Activated CD8-positive, alpha-beta T cell treated with anti-CD3 and anti-CD28 coated beads, Interleukin-2, amount 10 ng/mL, durations not matched to agents 7 days and 5 days (primary cell): ENCODE measurements at regions not wholly inside any gene's neighbourhood (a gene's known extent, or its start where the extent isn't known, plus 50 kb on each side); places are given as distances from the start of the nearest gene placed in this dataset.

ENCODE experiments used
- ATAC-seq: fragments of 150-1000 bp; cut with Tn5 transposase; one replicate; pipeline ENCODE4 v1.10.0; 2021; ENCODE audit warnings: moderate library complexity
- CTCF ChIA-PET: fragments of 350-600 bp; sonication (Branson Sonifier 250); formaldehyde crosslinking; loops from one replicate; lab custom pipeline; 2021; ENCODE audit warnings: antibody characterized with exemption; lab: Charles Lee
- POLR2A ChIA-PET: fragments of 350-600 bp; sonication (Branson Sonifier 250); formaldehyde crosslinking; loops from one replicate; lab custom pipeline; 2021; ENCODE audit warnings: antibody characterized with exemption; lab: Charles Lee
- DNase-seq: peaks from one replicate; pipeline ENCODE4 v3.0.0-alpha.2; 2020
- H3K27ac Mint-ChIP-seq: one replicate; pipeline ENCODE4 v1.8.0; 2021; ENCODE audit warnings: mild to moderate bottlenecking, mixed read lengths
- H3K27me3 Mint-ChIP-seq: one replicate; pipeline ENCODE4 v1.8.0; 2021; ENCODE audit warnings: low read depth, mixed read lengths
- H3K36me3 Mint-ChIP-seq: one replicate; pipeline ENCODE4 v1.8.0; 2021; ENCODE audit warnings: low read depth, mixed read lengths
- H3K4me1 Mint-ChIP-seq: one replicate; pipeline ENCODE4 v1.8.0; 2021; ENCODE audit warnings: low read depth, mixed read lengths
- H3K4me3 Mint-ChIP-seq: one replicate; pipeline ENCODE4 v1.8.0; 2021; ENCODE audit warnings: mild to moderate bottlenecking, mixed read lengths
- H3K9me3 Mint-ChIP-seq: one replicate; pipeline ENCODE4 v1.8.0; 2022; ENCODE audit warnings: mixed read lengths; ENCODE audit not compliant: insufficient read depth

DNA sequence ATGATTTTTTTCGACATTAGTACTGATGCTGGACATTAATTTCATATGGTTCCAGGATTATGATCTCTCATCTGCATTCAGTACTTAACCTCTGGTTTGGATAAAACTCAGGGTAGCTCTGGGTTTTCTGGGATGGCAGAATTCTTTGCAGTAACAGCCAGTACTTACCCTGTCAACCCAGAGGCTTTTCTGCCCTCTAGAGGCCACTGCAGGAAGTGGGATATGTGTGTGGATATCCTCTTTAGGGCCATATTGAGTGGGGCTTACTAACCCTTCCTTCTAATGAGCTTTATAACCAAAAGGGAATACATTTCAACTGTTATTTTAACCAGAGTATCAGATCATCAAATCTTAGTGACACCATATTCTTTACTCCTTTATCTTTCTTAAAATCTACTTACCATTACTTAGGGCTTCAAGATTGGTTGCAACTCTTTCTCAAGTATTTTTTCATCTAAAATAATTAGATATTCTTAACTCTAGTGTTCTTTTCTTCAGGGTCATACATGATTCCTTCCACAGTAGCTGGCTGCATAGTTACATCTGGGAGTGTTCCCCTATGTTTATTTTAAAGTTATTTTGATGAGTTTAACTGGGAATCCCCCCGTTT, 488.0 kb upstream of the STXBP6 start:
- POLR2A ChIA-PET, result no interaction called here
- Mint-ChIP-seq H3K27me3 (no peaks in the 10 kb centered on the region), H3K4me1 (no peaks in the 10 kb centered on the region), H3K27ac (no peak overlapping the region), H3K36me3 (no peaks in the 10 kb centered on the region), H3K9me3 (no peaks in the 10 kb centered on the region), H3K4me3 (no peak overlapping the region)
- DNase-seq (peak; percentile 27), ATAC-seq (no peak)
- CTCF ChIA-PET, result interaction anchor here (1.3 to 1.9 kb wide), 2 partner anchors 15 to 19 kb away, joined by 5 to 8 read pairs; no protein-coding TSS in a partner anchor

DNA sequence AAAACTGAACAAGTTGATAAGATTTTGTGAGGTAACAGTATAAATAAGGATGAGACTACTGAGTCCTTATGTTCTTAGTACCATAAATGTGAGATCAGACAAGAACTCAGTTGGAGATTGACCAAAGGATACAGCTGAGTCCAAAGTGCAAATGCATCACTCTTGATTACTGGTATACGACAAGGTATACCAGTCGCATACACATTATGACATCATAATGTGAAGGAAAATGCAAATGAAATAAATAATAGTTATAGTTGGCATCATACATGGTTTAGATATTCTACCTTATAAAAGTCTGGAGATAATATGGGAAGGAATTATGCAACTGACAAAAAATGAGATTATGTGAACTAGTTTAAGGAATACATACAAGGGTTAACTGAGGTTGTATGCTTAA, 476.3 kb upstream of the STXBP6 start:
- POLR2A ChIA-PET, result no interaction called here
- CTCF ChIA-PET, result no interaction called here
- H3K27ac Mint-ChIP-seq, result no peak overlapping the region

DNA sequence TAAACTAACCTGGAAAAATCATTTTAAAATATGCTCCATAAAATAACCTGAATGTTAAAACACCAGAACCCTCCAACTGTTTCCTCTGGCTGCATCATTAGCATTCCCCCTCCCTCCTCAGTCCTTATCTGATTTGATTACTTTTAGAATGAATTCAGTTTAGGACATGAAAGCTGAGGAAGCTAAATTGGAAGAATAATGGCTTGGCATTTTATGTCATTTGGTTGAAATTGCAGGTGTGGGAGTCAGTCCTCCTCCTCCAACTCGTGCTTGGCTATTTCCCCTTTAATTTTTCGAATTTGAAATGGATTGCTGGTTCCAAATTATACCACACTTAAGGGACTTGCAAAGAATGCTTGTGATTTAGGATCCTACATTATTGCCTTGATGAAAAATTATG, 473.0 kb upstream of the STXBP6 start:
- Mint-ChIP-seq H3K27ac (no peak overlapping the region), H3K4me3 (no peak overlapping the region), H3K9me3 (no peaks in the 10 kb centered on the region), H3K27me3 (no peaks in the 10 kb centered on the region), H3K36me3 (no peaks in the 10 kb centered on the region), H3K4me1 (no peaks in the 10 kb centered on the region)
- DNase-seq (no peak), ATAC-seq (no peak)
- ChIA-PET POLR2A (no interaction called here), CTCF (interaction anchor here (2.0 kb wide), 1 partner anchor 14 kb away, joined by 5 read pairs; no protein-coding TSS in a partner anchor)

More for the DNA sequence above, 476.3 kb upstream of the STXBP6 start:
- DNase-seq (no peak), ATAC-seq (no peak)
- Mint-ChIP-seq H3K36me3 (no peaks in the 10 kb centered on the region), H3K4me1 (no peaks in the 10 kb centered on the region), H3K9me3 (no peaks in the 10 kb centered on the region), H3K4me3 (no peak overlapping the region), H3K27me3 (no peaks in the 10 kb centered on the region)

DNA sequence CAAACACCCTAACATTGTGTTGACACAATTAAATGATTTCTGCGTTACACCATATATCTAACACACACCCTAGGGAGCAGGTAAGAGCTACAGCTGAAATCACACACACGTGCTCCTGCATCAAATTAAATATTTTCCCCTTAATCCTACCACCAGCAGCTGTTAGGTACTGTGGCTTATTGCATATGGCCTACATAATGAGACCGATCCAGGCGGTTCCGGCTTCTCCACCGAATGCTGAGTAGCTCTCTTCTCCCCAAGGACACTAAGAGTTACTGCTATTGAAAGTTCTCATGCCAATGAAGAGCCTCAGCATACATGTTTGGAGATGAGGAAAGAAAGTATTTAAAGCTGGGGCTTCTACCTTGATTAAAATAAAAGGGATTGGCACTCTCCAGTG, 472.2 kb upstream of the STXBP6 start:
- ChIA-PET CTCF (interaction anchor here (2.0 kb wide), 1 partner anchor 15 kb away, joined by 5 read pairs; no protein-coding TSS in a partner anchor), POLR2A (no interaction called here)
- ATAC-seq, result no peak
- Mint-ChIP-seq H3K4me1 (no peaks in the 10 kb centered on the region), H3K27ac (no peak overlapping the region), H3K36me3 (no peaks in the 10 kb centered on the region), H3K4me3 (no peak overlapping the region), H3K9me3 (no peaks in the 10 kb centered on the region), H3K27me3 (no peaks in the 10 kb centered on the region)
- DNase-seq, result no peak

DNA sequence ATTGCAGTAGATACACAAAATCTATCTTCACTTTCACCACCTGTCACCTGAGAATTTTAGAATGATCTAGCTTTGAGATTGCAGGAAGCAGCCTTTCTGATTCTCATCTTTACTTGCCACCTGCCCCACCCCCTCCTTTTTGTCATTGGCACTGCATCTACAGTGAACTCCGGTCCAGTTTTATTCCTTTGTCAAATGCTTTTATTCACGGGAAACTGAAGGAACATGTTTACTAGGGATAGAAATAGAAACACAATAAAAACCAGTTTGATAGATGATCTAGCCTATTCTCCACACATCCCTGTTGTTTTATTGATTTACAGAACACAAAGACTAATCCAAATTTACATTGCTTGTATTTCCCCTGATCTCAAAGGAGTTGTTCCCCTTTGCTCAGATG, 471.7 kb upstream of the STXBP6 start:
- POLR2A ChIA-PET, result no interaction called here
- Mint-ChIP-seq H3K27me3 (no peaks in the 10 kb centered on the region), H3K36me3 (no peaks in the 10 kb centered on the region), H3K9me3 (no peaks in the 10 kb centered on the region), H3K4me1 (no peaks in the 10 kb centered on the region), H3K27ac (no peak overlapping the region), H3K4me3 (no peak overlapping the region)
- CTCF ChIA-PET, result no interaction called here
- ATAC-seq (no peak), DNase-seq (no peak)

DNA sequence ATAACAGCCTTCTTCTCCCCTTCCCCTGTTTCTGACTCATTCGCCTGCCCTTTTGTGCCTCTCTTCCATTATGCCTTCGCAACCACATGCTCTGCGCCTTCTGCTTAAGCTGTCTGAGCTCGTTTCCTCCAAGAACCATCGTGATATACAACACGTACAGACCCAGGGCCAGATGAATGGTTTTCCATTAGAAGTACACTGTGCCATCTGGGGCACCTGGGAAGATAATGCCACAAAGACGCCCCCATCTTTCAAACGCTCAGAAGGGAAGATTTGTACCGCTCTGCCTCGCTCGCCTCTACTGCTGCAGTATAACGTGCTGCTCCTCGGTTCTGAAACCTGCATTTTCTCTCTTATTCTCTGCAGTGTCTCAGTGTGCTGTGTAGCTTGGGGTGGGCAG, 470.9 kb upstream of the STXBP6 start:
- Mint-ChIP-seq H3K4me1 (no peaks in the 10 kb centered on the region), H3K9me3 (peaks cover under 1% of the 10 kb centered on the region), H3K36me3 (no peaks in the 10 kb centered on the region), H3K27ac (no peak overlapping the region), H3K27me3 (no peaks in the 10 kb centered on the region), H3K4me3 (no peak overlapping the region)
- CTCF ChIA-PET, result no interaction called here
- ATAC-seq (no peak), DNase-seq (no peak)
- POLR2A ChIA-PET, result no interaction called here

DNA sequence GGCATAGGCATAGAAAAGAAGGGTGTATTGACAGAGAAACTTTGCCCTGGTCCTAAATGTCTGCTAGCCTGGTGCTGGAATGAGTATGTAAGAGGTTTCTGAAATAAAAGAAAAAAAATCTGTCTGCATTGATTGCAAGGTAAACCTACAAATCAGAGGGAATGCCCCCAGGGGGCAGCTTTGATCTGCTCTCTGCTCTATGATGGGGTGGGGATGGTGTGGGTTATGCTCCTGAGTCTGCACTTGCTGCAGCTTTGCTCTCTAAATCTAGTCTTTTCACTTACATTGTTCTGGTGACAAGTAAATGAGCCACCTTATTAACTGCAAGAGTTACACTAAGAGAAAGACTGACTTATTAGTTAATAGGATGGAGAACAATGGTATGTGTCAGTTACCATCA, 468.4 kb upstream of the STXBP6 start:
- ChIA-PET CTCF (interaction anchor here (1.6 kb wide), 1 partner anchor 19 kb away, joined by 8 read pairs; no protein-coding TSS in a partner anchor), POLR2A (no interaction called here)
- peaks cover 9% of the 10 kb centered on the region for H3K9me3 Mint-ChIP-seq
- DNase-seq (no peak), ATAC-seq (no peak)
- no peak overlapping the region for H3K27ac Mint-ChIP-seq
- no peak overlapping the region for H3K4me3 Mint-ChIP-seq
- H3K4me1 Mint-ChIP-seq, result no peaks in the 10 kb centered on the region
- H3K27me3 Mint-ChIP-seq, result no peaks in the 10 kb centered on the region
- H3K36me3 Mint-ChIP-seq, result no peaks in the 10 kb centered on the region

DNA sequence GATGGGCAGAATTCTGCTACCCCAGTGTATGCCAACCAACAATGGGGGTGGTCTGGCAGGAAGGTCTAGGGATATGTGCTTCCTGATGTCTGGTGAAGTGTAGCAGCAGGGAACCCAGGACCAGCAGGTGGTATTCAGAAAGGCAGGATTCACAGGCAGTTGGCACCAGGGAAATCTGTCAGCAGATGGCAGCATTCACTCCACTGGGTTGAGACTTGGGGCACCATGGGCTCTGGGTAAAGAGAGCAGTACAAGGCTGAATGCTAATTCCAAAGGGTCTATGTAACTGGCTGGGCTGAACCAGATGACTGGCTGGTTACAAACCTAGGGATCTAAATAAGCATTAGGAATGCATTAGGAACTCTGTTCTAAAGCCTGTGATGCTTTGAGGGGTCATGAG, 466.9 kb upstream of the STXBP6 start:
- Mint-ChIP-seq H3K4me3 (no peak overlapping the region), H3K27ac (no peak overlapping the region), H3K4me1 (no peaks in the 10 kb centered on the region), H3K9me3 (peaks cover 13% of the 10 kb centered on the region), H3K36me3 (no peaks in the 10 kb centered on the region), H3K27me3 (no peaks in the 10 kb centered on the region)
- CTCF ChIA-PET, result no interaction called here
- DNase-seq (no peak), ATAC-seq (no peak)
- POLR2A ChIA-PET, result no interaction called here

DNA sequence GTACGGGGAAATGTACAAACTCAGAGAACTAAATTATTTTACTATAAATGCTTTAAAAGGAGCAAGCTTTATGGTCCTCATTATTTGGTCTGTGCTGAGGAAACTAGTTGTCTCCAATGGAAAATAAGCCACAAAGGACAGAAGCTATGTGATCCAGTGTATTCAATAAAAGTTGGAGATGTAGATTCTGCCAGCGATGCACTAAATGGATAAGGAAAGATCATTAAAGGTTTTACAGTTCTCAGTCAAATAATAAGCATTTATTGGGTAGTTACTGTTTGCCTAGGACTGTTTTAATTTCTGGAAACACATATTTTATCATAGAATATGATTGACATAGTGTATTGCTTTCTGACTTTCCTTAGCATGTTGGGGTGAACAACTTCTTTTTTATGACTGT, 458.9 kb upstream of the STXBP6 start:
- CTCF ChIA-PET, result no interaction called here
- H3K27me3 Mint-ChIP-seq, result no peaks in the 10 kb centered on the region
- no peak overlapping the region for H3K4me3 Mint-ChIP-seq
- ATAC-seq (no peak), DNase-seq (no peak)
- no peaks in the 10 kb centered on the region for H3K36me3 Mint-ChIP-seq
- no peaks in the 10 kb centered on the region for H3K4me1 Mint-ChIP-seq
- H3K27ac Mint-ChIP-seq, result no peak overlapping the region
- POLR2A ChIA-PET, result no interaction called here
- peaks cover 7% of the 10 kb centered on the region for H3K9me3 Mint-ChIP-seq

DNA sequence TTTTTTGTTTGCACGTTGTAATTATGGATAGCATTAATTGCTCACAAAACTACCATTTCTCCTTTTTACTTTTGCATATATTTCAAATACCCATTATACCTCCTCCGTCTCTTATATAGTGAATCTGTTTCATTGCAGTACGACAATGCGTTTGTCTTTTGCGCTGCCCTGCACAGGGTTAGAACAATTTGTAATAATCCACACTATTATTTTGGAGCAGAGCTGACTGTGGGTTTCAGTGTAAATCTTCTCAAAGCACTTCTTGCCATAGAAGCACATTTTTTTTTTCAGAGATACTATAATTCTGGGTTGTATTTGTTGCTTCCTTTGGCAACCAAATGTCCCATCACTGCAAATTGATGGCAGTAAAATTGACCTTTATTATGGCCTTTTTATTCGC, 451.8 kb upstream of the STXBP6 start:
- Mint-ChIP-seq H3K27me3 (no peaks in the 10 kb centered on the region), H3K4me1 (no peaks in the 10 kb centered on the region), H3K4me3 (no peak overlapping the region), H3K36me3 (no peaks in the 10 kb centered on the region), H3K27ac (no peak overlapping the region), H3K9me3 (no peaks in the 10 kb centered on the region)
- DNase-seq, result no peak
- ChIA-PET CTCF (no interaction called here), POLR2A (no interaction called here)
- no peak for ATAC-seq

DNA sequence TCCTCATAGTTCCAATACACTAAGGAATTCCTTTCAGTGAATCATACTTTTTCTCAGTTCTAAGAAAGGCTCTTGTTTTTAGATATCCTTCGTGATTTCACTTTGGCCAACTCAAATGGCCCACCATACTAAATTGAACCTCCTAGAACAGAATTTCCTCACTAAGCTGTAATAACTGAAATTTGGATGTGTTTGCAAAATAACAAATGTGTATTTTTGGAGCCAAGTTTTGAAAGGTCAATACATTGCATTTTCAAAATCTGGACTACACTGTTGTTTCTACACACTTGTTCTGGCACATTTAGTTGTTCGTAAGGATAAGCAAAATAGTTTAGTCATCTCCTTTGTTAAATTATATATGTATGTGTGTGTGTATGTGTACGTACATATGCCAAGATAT, 439.0 kb upstream of the STXBP6 start:
- CTCF ChIA-PET, result no interaction called here
- H3K27me3 Mint-ChIP-seq, result no peaks in the 10 kb centered on the region
- no peaks in the 10 kb centered on the region for H3K4me1 Mint-ChIP-seq
- DNase-seq (no peak), ATAC-seq (no peak)
- no peaks in the 10 kb centered on the region for H3K9me3 Mint-ChIP-seq
- POLR2A ChIA-PET, result no interaction called here
- no peak overlapping the region for H3K4me3 Mint-ChIP-seq
- no peaks in the 10 kb centered on the region for H3K36me3 Mint-ChIP-seq
- H3K27ac Mint-ChIP-seq, result no peak overlapping the region

DNA sequence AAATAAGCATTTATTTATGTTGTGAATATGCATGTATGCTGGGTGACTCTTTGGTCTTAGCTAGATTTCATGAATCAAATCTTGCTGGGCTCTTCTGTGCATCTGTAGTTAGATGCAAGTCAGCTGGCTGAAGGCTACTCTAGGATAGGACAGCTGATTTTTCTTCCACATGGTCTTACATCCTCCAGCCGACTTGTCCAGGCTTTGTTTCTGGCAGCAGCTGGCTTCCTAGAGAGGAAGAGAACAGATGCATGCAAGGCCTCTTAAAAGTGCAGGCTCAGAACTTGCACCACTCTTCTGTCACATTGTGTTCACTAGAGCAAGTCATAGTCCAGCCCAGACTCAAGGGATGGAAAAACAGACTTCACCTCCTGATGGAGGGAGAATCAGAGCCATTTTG, 435.4 kb upstream of the STXBP6 start:
- DNase-seq (no peak), ATAC-seq (no peak)
- H3K27ac Mint-ChIP-seq, result no peak overlapping the region
- H3K27me3 Mint-ChIP-seq, result no peaks in the 10 kb centered on the region
- CTCF ChIA-PET, result no interaction called here
- no peak overlapping the region for H3K4me3 Mint-ChIP-seq
- H3K9me3 Mint-ChIP-seq, result no peaks in the 10 kb centered on the region
- POLR2A ChIA-PET, result no interaction called here
- H3K36me3 Mint-ChIP-seq, result no peaks in the 10 kb centered on the region
- H3K4me1 Mint-ChIP-seq, result no peaks in the 10 kb centered on the region

DNA sequence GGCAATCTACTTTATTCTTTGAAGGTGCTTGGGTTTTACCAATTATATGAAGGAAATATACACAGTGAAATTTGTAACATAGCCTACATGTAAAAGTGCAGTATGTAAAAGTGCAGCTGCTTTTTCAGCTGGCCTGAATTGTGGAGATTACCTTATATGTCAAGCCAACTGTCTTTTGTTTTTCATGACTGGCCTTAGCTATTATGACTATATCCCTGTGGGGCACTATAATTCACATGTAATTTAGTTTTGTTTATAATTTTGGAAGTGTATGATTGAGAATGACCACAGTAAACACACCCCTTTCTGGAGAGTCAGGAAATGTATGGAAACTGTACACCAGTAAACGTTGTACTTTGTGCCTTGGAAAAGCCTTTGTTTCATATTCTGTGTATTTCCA, 435.0 kb upstream of the STXBP6 start:
- ChIA-PET POLR2A (no interaction called here), CTCF (no interaction called here)
- ATAC-seq, result no peak
- Mint-ChIP-seq H3K27me3 (no peaks in the 10 kb centered on the region), H3K9me3 (no peaks in the 10 kb centered on the region), H3K27ac (no peak overlapping the region), H3K36me3 (no peaks in the 10 kb centered on the region), H3K4me3 (no peak overlapping the region), H3K4me1 (no peaks in the 10 kb centered on the region)
- DNase-seq, result no peak
